Bone marrow (tissue), 2 donors: ENCODE measurements at regions not wholly inside any gene's neighbourhood (a gene's known extent, or its start where the extent isn't known, plus 50 kb on each side); places are given as distances from the start of the nearest gene placed in this dataset.
"Not testable (repeated sequence)": the region's sequence is repeated elsewhere in the genome, so short reads cannot be mapped to it uniquely, and the experiment has no call there.

Experiments used
- DNase-seq, 2 donors: peaks; one replicate each; lab custom pipeline; 2025; lab: John Stamatoyannopoulos, UW

- no peak for DNase-seq
Observed at GRCh38 chr3:86561215-86561614, 429.7 kb downstream of the VGLL3 start.

GRCh38 chr3:86554383-86554782 lies 436.6 kb downstream of the VGLL3 start:
- no peak for DNase-seq

GRCh38 chr3:86547692-86548091 lies 443.3 kb downstream of the VGLL3 start:
- no peak for DNase-seq

- no peak for DNase-seq
Observed at GRCh38 chr3:86537171-86537570, 453.8 kb downstream of the VGLL3 start.

- DNase-seq, result no peak
Observed at GRCh38 chr3:86519819-86520218, 471.1 kb downstream of the VGLL3 start.

GRCh38 chr3:86481636-86482035 lies 509.3 kb downstream of the VGLL3 start:
- DNase-seq, result no peak

GRCh38 chr3:86481031-86481430 lies 509.9 kb downstream of the VGLL3 start:
- no peak for DNase-seq

- DNase-seq, result no peak
Observed at GRCh38 chr3:86464180-86464579, 526.8 kb downstream of the VGLL3 start.

GRCh38 chr3:86451749-86452148 lies 539.2 kb downstream of the VGLL3 start:
- no peak for DNase-seq

- DNase-seq, result no peak
Observed at GRCh38 chr3:86438544-86438943, 552.4 kb downstream of the VGLL3 start.

- DNase-seq, result no peak
Observed at GRCh38 chr3:86427343-86427742, 563.6 kb downstream of the VGLL3 start.

GRCh38 chr3:86420990-86421739 lies 569.8 kb downstream of the VGLL3 start:
- no peak for DNase-seq

GRCh38 chr3:86418861-86419260 lies 572.1 kb downstream of the VGLL3 start:
- DNase-seq, result no peak

GRCh38 chr3:86416334-86416733 lies 574.6 kb downstream of the VGLL3 start:
- DNase-seq, result no peak

GRCh38 chr3:86413645-86414044 lies 577.3 kb downstream of the VGLL3 start:
- DNase-seq, result no peak

- DNase-seq, result no peak
Observed at GRCh38 chr3:86410587-86410986, 580.4 kb downstream of the VGLL3 start.

- not testable (repeated sequence) for DNase-seq
Observed at GRCh38 chr3:86389759-86390158, 601.2 kb downstream of the VGLL3 start.

- no peak for DNase-seq
Observed at GRCh38 chr3:86388820-86389219, 602.1 kb downstream of the VGLL3 start.

- DNase-seq, result no peak
Observed at GRCh38 chr3:86382556-86382955, 608.4 kb downstream of the VGLL3 start.

GRCh38 chr3:86381247-86381646 lies 609.7 kb downstream of the VGLL3 start:
- DNase-seq, result no peak

- DNase-seq, result no peak
Observed at GRCh38 chr3:86379280-86379679, 611.7 kb downstream of the VGLL3 start.

- no peak for DNase-seq
Observed at GRCh38 chr3:86378829-86379228, 612.1 kb downstream of the VGLL3 start.

GRCh38 chr3:86335566-86335965 lies 655.4 kb downstream of the VGLL3 start:
- not testable (repeated sequence) for DNase-seq

- DNase-seq, result no peak
Observed at GRCh38 chr3:86333636-86334035, 657.3 kb downstream of the VGLL3 start.
